HG03139 (cell line): ENCODE measurements at regions not wholly inside any gene's neighbourhood (a gene's known extent, or its start where the extent isn't known, plus 50 kb on each side); places are given as distances from the start of the nearest gene placed in this dataset.

ENCODE experiments used
- ATAC-seq: cut with Tn5 transposase; IDR thresholded peaks from one replicate; pipeline ENCODE4 v1.9.1; 2021; ENCODE audit not compliant: unreplicated experiment

GRCh38 chr2:129299756-129300155, 679.7 kb upstream of the RAB6C start:
- ATAC-seq, result no peak

- ATAC-seq, result no peak
Observed at GRCh38 chr2:129300456-129300855, 679.0 kb upstream of the RAB6C start.

GRCh38 chr2:129301431-129301913, 678.0 kb upstream of the RAB6C start:
- no peak for ATAC-seq

- no peak for ATAC-seq
Observed at GRCh38 chr2:129302106-129302505, 677.4 kb upstream of the RAB6C start.

- no peak for ATAC-seq
Observed at GRCh38 chr2:129302561-129303183, 676.8 kb upstream of the RAB6C start.

- no peak for ATAC-seq
Observed at GRCh38 chr2:129314120-129314519, 665.3 kb upstream of the RAB6C start.

- ATAC-seq, result no peak
Observed at GRCh38 chr2:129318581-129319421, 660.7 kb upstream of the RAB6C start.

GRCh38 chr2:129319422-129319717, 660.1 kb upstream of the RAB6C start:
- ATAC-seq, result no peak

GRCh38 chr2:129320288-129320687, 659.2 kb upstream of the RAB6C start:
- no peak for ATAC-seq

GRCh38 chr2:129324349-129324748, 655.1 kb upstream of the RAB6C start:
- no peak for ATAC-seq

- no peak for ATAC-seq
Observed at GRCh38 chr2:129325151-129325550, 654.3 kb upstream of the RAB6C start.

- ATAC-seq, result no peak
Observed at GRCh38 chr2:129329574-129329973, 649.9 kb upstream of the RAB6C start.

GRCh38 chr2:129330504-129330903, 649.0 kb upstream of the RAB6C start:
- ATAC-seq, result no peak

GRCh38 chr2:129331638-129332037, 647.8 kb upstream of the RAB6C start:
- no peak for ATAC-seq

GRCh38 chr2:129334128-129334527, 645.3 kb upstream of the RAB6C start:
- ATAC-seq, result no peak

- ATAC-seq, result no peak
Observed at GRCh38 chr2:129334696-129335410, 644.6 kb upstream of the RAB6C start.

- no peak for ATAC-seq
Observed at GRCh38 chr2:129336276-129336675, 643.2 kb upstream of the RAB6C start.

GRCh38 chr2:129337076-129337475, 642.4 kb upstream of the RAB6C start:
- no peak for ATAC-seq

GRCh38 chr2:129345540-129345939, 633.9 kb upstream of the RAB6C start:
- ATAC-seq, result no peak

GRCh38 chr2:129347486-129348217, 631.8 kb upstream of the RAB6C start:
- peak; percentile 99 for ATAC-seq

- no peak for ATAC-seq
Observed at GRCh38 chr2:129354631-129355030, 624.8 kb upstream of the RAB6C start.
